ENCODE measurements at regions not wholly inside any gene's neighbourhood (a gene's known extent, or its start where the extent isn't known, plus 50 kb on each side); places are given as distances from the start of the nearest gene placed in this dataset.
"Not testable (repeated sequence)": the region's sequence is repeated elsewhere in the genome, so short reads cannot be mapped to it uniquely, and the experiment has no call there.

- H2AFZ ChIP-seq (ENCODE audit: low read depth, low read length, severe bottlenecking), result no peak overlapping the region
Measured at GRCh38 chr20:7799862-7800261, 140.4 kb downstream of the HAO1 start.

GRCh38 chr20:7803411-7804151 lies 136.7 kb downstream of the HAO1 start:
- not testable (repeated sequence) for H3K9me3 ChIP-seq (ENCODE audit: insufficient read depth, low read length); H4K20me1 ChIP-seq (ENCODE audit: low read depth, low read length); H3K27me3 ChIP-seq (ENCODE audit: low read length); H2AFZ ChIP-seq (ENCODE audit: low read depth, low read length, severe bottlenecking); H3K9me2 ChIP-seq (replicated peaks; ENCODE audit: insufficient read depth, low read length); H3K4me2 ChIP-seq (ENCODE audit: low read depth, low read length, poor library complexity, severe bottlenecking); H3F3A ChIP-seq (ENCODE audit: insufficient read depth); H3K79me2 ChIP-seq (ENCODE audit: insufficient read depth, low read length); H3K27ac ChIP-seq (ENCODE audit: low read depth, low read length); H3K9ac ChIP-seq (ENCODE audit: low read length); H3K36me3 ChIP-seq (ENCODE audit: low read length); H3K4me3 ChIP-seq (ENCODE audit: insufficient read depth, low read length, poor library complexity, severe bottlenecking)

More at GRCh38 chr20:7799862-7800261, 140.4 kb downstream of the HAO1 start:
- Histone ChIP-seq H3K27ac (ENCODE audit: low read depth, low read length) (no peak overlapping the region), H4K20me1 (ENCODE audit: low read depth, low read length) (no peaks in the 10 kb centered on the region), H3K79me2 (ENCODE audit: insufficient read depth, low read length) (no peaks in the 10 kb centered on the region), H3K9ac (ENCODE audit: low read length) (no peak overlapping the region), H3F3A (ENCODE audit: insufficient read depth) (no peaks in the 10 kb centered on the region), H3K27me3 (ENCODE audit: low read length) (no peaks in the 10 kb centered on the region), H3K4me3 (ENCODE audit: insufficient read depth, low read length, poor library complexity, severe bottlenecking) (no peak overlapping the region), H3K9me2 (replicated peaks; ENCODE audit: insufficient read depth, low read length) (no peaks in the 10 kb centered on the region), H3K36me3 (ENCODE audit: low read length) (no peaks in the 10 kb centered on the region), H3K9me3 (ENCODE audit: insufficient read depth, low read length) (no peaks in the 10 kb centered on the region), H3K4me2 (ENCODE audit: low read depth, low read length, poor library complexity, severe bottlenecking) (no peak overlapping the region)
- TF ChIP-seq, protein P1, sequence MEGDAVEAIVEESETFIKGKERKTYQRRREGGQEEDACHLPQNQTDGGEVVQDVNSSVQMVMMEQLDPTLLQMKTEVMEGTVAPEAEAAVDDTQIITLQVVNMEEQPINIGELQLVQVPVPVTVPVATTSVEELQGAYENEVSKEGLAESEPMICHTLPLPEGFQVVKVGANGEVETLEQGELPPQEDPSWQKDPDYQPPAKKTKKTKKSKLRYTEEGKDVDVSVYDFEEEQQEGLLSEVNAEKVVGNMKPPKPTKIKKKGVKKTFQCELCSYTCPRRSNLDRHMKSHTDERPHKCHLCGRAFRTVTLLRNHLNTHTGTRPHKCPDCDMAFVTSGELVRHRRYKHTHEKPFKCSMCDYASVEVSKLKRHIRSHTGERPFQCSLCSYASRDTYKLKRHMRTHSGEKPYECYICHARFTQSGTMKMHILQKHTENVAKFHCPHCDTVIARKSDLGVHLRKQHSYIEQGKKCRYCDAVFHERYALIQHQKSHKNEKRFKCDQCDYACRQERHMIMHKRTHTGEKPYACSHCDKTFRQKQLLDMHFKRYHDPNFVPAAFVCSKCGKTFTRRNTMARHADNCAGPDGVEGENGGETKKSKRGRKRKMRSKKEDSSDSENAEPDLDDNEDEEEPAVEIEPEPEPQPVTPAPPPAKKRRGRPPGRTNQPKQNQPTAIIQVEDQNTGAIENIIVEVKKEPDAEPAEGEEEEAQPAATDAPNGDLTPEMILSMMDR (IDR thresholded peaks at IDR 0.05; ENCODE audit: insufficient read depth, low read length, poor library complexity, severe bottlenecking), result no peak
- TF ChIP-seq EZH2phosphoT487 (conservative IDR thresholded peaks at IDR 0.05; ENCODE audit: low read length), result no peak

GRCh38 chr20:7806831-7807230 lies 133.4 kb downstream of the HAO1 start:
- TF ChIP-seq, protein P1 (IDR thresholded peaks at IDR 0.05; ENCODE audit: insufficient read depth, low read length, poor library complexity, severe bottlenecking), result no peak
- no peak overlapping the region for H3K4me2 ChIP-seq (ENCODE audit: low read depth, low read length, poor library complexity, severe bottlenecking)
- H3K27ac ChIP-seq (ENCODE audit: low read depth, low read length), result no peak overlapping the region
- H3K36me3 ChIP-seq (ENCODE audit: low read length), result no peaks in the 10 kb centered on the region
- H3K9me3 ChIP-seq (ENCODE audit: insufficient read depth, low read length), result no peaks in the 10 kb centered on the region
- H3K4me3 ChIP-seq (ENCODE audit: insufficient read depth, low read length, poor library complexity, severe bottlenecking), result no peak overlapping the region
- no peaks in the 10 kb centered on the region for H3F3A ChIP-seq (ENCODE audit: insufficient read depth)
- H3K9ac ChIP-seq (ENCODE audit: low read length), result no peak overlapping the region
- H2AFZ ChIP-seq (ENCODE audit: low read depth, low read length, severe bottlenecking), result no peak overlapping the region
- H3K9me2 ChIP-seq (replicated peaks; ENCODE audit: insufficient read depth, low read length), result no peaks in the 10 kb centered on the region
- no peaks in the 10 kb centered on the region for H4K20me1 ChIP-seq (ENCODE audit: low read depth, low read length)
- no peaks in the 10 kb centered on the region for H3K79me2 ChIP-seq (ENCODE audit: insufficient read depth, low read length)
- H3K27me3 ChIP-seq (ENCODE audit: low read length), result no peaks in the 10 kb centered on the region

DNA sequence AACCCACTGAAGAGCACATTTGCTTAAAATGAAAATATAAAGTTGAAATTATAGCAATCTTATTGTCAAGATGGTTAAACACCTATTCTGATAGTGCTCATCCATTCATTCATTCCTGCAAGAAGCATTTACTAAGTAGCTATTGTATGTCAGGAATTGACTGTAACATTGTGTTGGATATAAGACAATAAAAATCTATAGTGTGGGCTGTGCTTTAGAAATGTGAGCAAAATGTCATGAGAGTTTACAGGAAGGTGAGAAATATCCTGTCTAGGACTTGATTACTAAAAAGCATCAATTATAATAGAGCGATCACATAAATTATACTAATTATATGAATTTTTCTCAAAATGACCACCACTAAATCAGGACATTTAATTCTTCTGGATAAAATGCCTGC lies 123.0 kb downstream of the HAO1 start:
- Histone ChIP-seq H3K4me2 (ENCODE audit: low read depth, low read length, poor library complexity, severe bottlenecking) (no peak overlapping the region), H3K27me3 (ENCODE audit: low read length) (no peaks in the 10 kb centered on the region), H4K20me1 (ENCODE audit: low read depth, low read length) (no peaks in the 10 kb centered on the region), H3K27ac (ENCODE audit: low read depth, low read length) (no peak overlapping the region), H3K79me2 (ENCODE audit: insufficient read depth, low read length) (no peaks in the 10 kb centered on the region), H3K9me2 (replicated peaks; ENCODE audit: insufficient read depth, low read length) (no peaks in the 10 kb centered on the region), H3K36me3 (ENCODE audit: low read length) (no peaks in the 10 kb centered on the region), H3K9ac (ENCODE audit: low read length) (no peak overlapping the region), H3K9me3 (ENCODE audit: insufficient read depth, low read length) (no peaks in the 10 kb centered on the region), H3F3A (ENCODE audit: insufficient read depth) (no peaks in the 10 kb centered on the region), H2AFZ (ENCODE audit: low read depth, low read length, severe bottlenecking) (no peak overlapping the region), H3K4me3 (ENCODE audit: insufficient read depth, low read length, poor library complexity, severe bottlenecking) (no peak overlapping the region)
- TF ChIP-seq, protein P1 (IDR thresholded peaks at IDR 0.05; ENCODE audit: insufficient read depth, low read length, poor library complexity, severe bottlenecking), result no peak
- no peak for TF ChIP-seq EZH2phosphoT487 (conservative IDR thresholded peaks at IDR 0.05; ENCODE audit: low read length)
